Vagina (tissue), 2 donors: ENCODE measurements at regions not wholly inside any gene's neighbourhood (a gene's known extent, or its start where the extent isn't known, plus 50 kb on each side); places are given as distances from the start of the nearest gene placed in this dataset.

Source experiments
- CTCF ChIP-seq, 3 experiments: fragments of 450-650 bp in 2 of 3; fragments of 200-600 bp in 1 of 3; sonication (generic) in 1 of 3; IDR thresholded peaks; one replicate each; pipeline ENCODE4 v1.5.1; 2017 to 2019; ENCODE audit warnings: antibody characterized with exemption in 3 of 3, mild to moderate bottlenecking in 2 of 3, moderate library complexity in 2 of 3
- POLR2A ChIP-seq, 2 donors: fragments of 450-650 bp; IDR thresholded peaks; one replicate each; pipeline ENCODE4 v1.6.1; 2017; ENCODE audit warnings: antibody characterized with exemption in 2 of 2, mild to moderate bottlenecking in 2 of 2, moderate library complexity in 2 of 2
- POLR2AphosphoS5 ChIP-seq, 2 donors: sonication (generic); formaldehyde crosslinking; IDR thresholded peaks; one replicate each; pipeline ENCODE4 v1.9.0; 2017; ENCODE audit warnings: antibody characterized with exemption in 2 of 2, mild to moderate bottlenecking in 2 of 2, low read depth in 1 of 2; ENCODE audit not compliant: insufficient read depth in 1 of 2

GRCh38 chr13:31882794-31883193 is 143.5 kb downstream of the RXFP2 start:
- TF ChIP-seq CTCF (IDR thresholded peaks at IDR 0.05) (no peak), POLR2A (IDR thresholded peaks at IDR 0.05) (no peak), POLR2AphosphoS5 (IDR thresholded peaks at IDR 0.05; ENCODE audit: insufficient read depth in 1 of 2, low read depth in 1 of 2) (no peak)
